HCT116 (cell line): ENCODE measurements at regions not wholly inside any gene's neighbourhood (a gene's known extent, or its start where the extent isn't known, plus 50 kb on each side); places are given as distances from the start of the nearest gene placed in this dataset.

Experiments
- EZH2 ChIP-seq: fragments of 200-600 bp; sonication (generic); IDR thresholded peaks from 2 replicates; pipeline ENCODE4 v1.6.1; 2017; ENCODE audit warnings: antibody characterized with exemption, mixed run types
- MAX ChIP-seq: IDR thresholded peaks from 2 replicates; pipeline ENCODE4 v1.6.1; 2012
- POLR2AphosphoS5 ChIP-seq: IDR thresholded peaks from 2 replicates; pipeline ENCODE4 v1.6.1; 2011; ENCODE audit warnings: mild to moderate bottlenecking, low read depth, low read length, moderate library complexity

DNA sequence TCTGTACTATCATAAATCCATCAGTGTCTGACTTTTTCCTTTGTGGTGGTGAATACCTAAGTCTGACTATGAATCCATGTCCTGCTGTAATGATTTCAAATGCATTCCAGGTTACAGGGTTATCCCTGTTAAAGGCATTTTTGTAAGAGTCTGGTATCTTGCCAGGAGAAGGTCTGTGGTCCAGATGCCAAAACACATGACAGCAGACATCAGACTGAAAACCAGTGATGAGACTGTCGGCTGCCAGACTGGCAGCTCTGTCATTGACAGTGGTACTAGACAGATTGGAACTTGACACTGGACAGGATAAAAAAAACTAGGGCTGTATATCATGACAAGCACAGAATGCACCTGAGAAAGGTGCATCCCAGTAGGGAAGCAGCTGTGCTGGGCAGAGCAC lies 301.8 kb upstream of the FAT3 start:
- TF ChIP-seq EZH2 (no peak), POLR2AphosphoS5 (no peak), MAX (no peak)
